ENCODE measurements at regions not wholly inside any gene's neighbourhood (a gene's known extent, or its start where the extent isn't known, plus 50 kb on each side); places are given as distances from the start of the nearest gene placed in this dataset.

DNA sequence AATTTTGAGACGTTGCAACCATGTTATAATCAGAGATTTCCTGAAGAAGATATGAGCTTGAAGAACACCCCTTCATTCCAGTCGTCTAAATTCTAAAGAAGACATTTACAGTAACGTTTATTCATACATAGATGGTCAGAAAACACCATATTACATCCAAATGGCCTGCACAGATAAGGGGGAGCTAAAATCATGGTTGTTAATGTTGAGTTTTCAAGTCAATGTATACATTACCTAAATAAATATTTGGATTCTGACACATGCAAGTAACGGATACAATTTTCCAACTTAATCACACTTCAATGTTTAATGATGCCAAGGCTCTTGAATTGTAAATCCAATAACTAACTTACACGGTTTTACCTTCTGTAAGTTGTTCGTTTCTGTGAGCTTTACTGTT lies 318.4 kb downstream of the SLC6A15 start:
- no peak for DNase-seq

- DNase-seq, result no peak
Observed at GRCh38 chr12:84585776-84586395, 326.7 kb downstream of the SLC6A15 start.

- DNase-seq, result no peak
Observed at GRCh38 chr12:84572196-84572595, 340.4 kb downstream of the SLC6A15 start.

DNA sequence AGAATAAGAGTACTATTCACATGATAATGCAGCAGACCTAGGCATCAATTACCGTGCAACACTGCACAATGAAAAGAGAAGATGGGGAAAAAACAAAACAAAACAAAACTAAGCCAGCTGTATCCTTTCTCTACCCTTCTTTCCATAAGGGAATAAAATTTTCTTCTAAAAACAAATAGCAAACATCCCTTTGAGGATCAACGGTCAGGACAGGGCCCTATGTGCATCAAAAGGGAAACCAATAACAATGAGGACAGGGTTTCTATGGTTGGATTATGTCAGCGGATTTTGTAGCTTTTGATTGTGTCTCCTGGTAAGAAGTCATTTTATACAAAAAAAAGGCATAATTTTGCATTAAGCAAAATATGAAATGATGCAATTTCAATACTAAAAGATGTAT lies 350.3 kb downstream of the SLC6A15 start:
- DNase-seq, result no peak

DNA sequence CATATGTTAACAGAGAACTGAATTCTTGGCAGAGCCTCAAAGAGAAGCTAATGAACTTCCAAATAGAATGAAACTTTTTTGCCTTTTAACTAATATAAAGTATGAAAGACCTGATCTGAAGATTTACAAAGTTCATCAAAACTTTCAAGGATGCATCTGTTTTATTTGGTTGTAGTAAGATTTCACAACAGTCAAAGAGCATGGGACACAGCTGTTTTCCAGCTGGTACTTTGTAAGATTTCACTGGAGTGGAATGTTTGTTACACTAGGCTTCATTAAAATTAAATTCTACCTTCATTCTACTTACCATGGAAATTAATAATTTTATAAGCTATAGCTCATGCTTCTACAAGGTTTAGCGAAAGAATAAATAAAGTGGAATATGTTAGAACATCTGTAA lies 351.2 kb downstream of the SLC6A15 start:
- no peak for DNase-seq

DNA sequence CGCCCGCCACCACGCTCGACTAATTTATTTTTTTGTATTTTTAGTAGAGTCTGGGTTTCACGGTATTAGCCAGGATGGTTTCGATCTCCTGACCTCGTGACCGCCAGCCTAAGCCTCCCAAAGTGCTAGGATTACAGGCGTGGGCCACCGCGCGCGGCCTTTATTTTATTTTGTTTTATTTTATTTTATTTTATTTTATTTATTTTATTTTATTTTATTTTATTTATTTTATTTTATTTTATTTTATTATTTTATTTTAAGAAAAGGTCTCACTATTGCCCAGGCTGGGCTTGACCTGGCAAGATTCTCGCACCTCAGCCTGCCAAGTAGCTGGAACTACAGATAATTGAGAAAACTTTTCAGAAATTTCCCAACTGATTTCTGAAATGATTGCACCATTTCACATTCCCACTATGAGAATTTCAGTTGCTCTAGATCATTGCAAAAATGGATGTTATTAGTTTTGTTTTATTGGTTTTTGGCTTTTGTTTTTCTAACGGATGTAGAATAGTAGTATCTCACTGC lies 358.3 kb downstream of the SLC6A15 start:
- DNase-seq, result no peak

DNA sequence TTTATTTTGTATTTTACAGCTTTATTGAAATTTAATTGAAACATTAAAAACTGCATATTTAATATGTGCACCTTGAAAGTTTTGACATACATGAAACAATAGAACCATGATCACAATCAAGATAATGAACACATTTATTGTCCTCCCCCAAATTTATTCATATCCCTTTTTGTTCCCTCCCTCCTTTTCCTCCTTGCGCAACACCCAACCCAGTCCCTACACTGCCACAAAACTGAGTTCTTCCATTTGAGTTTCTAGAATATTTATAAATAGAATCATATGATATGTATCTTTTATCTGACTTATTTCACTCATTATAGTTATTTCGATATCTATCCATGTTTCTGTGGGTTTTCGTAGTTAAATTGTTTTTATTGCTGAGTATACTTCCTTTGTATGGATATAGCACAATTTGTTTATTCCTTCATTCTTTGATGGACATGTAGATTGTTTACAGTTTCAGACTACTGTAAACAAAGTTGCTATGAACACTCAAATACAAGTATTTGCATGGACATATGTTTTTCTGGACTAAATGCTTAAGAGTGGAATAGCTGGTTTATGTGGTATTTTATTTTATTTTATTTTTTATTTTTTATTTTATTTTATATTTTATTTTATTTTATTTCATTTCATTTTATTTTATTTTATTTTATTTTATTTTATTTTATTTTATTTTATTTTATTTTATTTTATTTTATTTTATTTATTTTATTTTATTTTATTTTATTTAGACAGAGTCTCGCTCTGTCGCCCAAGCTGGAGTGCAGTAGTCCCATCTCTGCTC lies 359.1 kb downstream of the SLC6A15 start:
- DNase-seq, result no peak

GRCh38 chr12:84551373-84551772 lies 361.2 kb downstream of the SLC6A15 start:
- DNase-seq, result no peak

DNA sequence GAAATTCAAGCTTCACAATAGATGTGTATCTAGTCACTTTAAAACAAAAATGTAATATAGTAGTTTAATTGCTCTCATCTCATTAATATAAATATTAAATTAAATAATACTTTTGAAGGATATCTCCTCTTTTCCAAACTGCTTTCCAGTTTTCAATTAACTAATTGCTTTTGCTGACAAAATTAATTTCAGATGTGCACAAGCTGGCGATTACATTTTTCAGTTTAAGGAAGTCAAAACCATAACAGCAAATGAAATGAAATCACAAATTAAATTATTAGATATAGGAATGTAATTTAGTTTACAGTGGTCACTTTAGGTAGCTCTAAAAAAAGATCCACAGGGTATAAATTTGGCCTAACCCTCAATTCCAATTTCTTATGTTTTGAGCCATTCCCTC lies 362.1 kb downstream of the SLC6A15 start:
- DNase-seq, result no peak

GRCh38 chr12:84542289-84542688 lies 370.3 kb downstream of the SLC6A15 start:
- DNase-seq, result no peak

- DNase-seq, result no peak
Observed at GRCh38 chr12:84537666-84538065, 374.9 kb downstream of the SLC6A15 start.

DNA sequence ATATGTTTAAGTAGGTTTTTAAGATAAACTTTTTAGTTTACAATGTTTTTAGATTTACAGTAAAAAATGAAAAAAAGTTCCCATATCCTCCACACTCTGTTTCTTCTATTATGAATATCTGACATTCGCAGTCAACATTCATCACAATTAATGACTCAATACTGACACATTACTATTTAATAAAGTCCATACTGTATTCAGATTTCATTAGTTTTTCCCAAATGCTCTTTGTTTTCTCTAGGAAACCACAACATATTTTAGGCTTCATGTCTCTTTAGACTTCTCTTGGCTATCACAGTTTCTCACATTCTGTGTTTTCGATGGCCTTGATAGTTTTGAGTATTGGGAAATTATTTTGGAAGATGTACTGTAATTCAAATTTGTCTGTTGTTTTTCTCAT lies 399.8 kb downstream of the SLC6A15 start:
- DNase-seq, result no peak

DNA sequence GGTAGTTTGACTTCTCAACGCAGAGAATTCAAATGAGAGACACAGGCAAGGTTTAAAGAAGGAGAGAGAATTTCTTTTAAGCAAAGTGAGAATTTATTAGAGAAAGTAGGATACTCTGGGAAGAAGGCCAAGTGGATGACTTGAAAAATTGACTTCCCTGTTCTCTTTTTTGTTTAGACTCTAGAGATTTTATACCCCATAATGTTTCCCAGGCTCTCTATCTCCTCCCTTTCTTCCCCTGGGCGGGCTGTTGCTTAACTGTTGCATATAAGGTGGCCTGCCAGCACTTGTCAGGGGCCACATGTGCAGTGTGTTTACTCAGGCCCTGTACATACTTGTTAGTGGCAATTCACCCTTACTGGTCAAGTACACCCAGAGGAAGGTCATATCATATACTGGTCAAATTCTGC lies 403.7 kb downstream of the SLC6A15 start:
- DNase-seq, result no peak

DNA sequence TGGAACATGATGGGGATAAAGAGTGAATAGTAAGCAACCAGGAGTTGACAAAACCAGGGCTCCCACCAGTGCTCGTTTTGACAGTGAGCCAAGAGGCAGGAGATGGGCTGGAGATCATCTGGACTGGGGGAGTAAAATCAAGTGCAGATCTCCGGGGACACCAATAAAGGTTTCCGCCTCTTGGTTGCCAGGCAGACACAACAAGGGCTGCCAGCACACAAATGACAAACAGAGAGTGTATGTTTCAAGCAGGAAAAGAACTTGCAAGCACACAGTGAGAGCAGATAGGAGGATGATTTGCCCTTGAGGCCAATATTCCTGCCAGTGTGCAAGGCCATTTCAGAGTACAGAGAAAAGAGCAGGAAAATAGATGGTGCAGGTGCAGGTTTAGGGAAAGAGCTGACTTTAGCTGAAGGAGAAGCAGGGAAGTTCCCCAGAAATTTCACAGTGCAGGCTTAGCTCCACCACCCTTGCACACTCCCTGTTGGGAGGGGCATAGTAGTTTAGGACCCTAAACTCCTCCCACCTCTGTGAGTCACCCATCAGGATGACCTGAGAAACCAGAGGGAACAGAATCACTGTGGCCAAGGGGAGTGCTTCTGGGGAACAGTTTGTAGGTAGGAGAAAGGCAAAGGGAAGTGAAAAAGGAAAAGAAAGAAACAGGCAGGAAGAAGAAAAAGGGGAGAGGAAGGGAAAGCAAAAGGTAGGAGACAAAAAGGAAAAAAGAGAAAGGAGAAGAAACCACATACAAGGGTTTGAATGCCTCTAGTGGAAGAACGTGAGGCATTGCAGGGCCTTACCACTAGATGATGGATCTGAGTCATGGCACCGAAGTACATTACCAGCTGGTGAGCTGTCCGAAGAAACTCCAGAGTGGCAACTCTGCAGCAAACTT lies 404.4 kb downstream of the SLC6A15 start:
- no peak for DNase-seq

GRCh38 chr12:84506282-84506681 lies 406.3 kb downstream of the SLC6A15 start:
- no peak for DNase-seq

GRCh38 chr12:84502907-84503787 lies 409.5 kb downstream of the SLC6A15 start:
- DNase-seq, result no peak

DNA sequence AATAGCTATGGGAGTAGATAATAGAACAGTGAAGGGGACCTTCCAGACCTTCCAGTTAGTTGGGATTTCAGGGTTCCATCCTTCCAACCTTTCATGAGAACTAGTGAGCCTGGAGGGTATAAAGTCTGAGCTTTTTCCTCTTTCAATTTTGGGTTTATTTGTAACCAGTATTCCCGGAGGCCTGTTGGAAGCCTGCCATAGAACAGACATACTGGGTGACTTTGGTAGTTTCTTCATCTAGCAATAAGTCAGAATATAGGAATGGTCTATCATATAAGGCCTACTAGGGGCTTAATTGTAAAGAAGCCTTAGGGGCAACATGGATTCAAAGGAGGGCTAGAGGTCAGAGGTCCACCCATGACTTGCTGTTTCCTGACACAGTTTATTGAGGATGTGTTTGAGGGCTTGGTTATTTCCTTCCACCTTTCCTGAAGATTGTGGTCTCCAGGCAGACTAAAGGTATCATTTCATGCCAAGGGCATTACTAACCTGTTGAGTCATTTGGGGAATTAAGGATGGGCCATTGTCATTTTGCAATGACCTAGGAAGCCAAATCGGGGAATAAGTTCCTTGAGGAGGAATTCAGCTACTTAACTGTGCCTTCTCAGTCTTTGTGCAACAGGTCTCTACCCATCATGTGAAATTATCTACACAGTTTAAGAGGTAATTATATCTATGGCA lies 410.3 kb downstream of the SLC6A15 start:
- DNase-seq, result no peak

DNA sequence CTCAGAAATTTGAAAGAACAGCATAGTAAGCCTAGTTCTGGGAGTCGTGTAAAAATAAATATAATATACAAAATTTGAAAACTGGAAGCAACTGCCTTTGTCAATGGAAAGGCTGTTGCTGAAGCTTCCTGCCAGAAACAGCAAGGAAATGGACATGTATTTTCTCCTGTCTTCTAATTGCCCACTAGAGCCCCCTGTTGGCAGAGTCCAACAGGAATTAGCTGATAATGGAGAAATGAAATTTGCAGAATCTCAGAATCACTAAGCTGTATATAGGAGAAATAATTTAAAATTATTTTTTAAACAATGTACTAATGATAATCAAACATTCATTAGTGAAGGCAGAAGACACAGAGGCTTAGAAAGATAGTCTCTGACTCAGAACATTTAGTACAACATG lies 414.8 kb downstream of the SLC6A15 start:
- no peak for DNase-seq

DNA sequence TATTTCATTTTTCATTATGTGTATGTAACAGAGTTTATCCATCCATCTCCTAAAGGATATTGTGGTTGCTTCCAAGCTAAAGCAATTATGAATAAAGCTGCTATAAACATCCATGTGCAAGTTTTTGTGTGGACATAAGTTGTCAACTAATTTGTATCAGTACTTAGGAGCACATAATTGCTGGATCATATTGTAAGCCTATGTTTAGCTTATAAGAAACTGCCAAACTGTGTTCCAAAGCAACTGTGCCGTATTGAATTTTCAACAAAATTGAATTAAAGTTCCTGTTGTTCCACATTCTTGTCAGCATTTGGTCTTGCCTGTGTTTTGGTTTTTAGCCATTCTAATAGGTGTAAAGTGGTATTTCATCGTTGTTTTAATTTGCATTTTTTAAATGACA lies 416.9 kb downstream of the SLC6A15 start:
- DNase-seq, result no peak

- no peak for DNase-seq
Observed at GRCh38 chr12:84492351-84492883, 420.2 kb downstream of the SLC6A15 start.

DNA sequence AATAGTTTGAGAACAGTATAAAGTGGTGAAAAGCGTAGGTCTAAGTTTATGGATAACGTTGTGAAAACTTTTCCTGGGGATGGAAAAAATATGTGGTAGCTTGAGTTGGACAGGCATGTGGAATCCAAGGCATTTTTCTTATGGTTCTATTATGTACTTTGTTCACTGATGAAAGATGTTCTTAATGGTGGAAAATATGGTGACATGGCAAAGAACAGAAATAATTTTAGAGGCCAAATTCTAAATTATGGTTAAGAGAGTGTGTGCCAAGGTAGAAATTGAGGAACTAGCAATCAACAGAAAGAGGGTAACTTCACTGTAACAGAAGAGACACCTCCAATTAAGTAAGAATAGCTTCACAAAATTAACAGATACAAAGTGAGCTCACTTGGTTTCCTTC lies 427.8 kb downstream of the SLC6A15 start:
- no peak for DNase-seq
